HG03520 (cell line): ENCODE measurements at regions not wholly inside any gene's neighbourhood (a gene's known extent, or its start where the extent isn't known, plus 50 kb on each side); places are given as distances from the start of the nearest gene placed in this dataset.

Experiments
- ATAC-seq: cut with Tn5 transposase; IDR thresholded peaks from one replicate; pipeline ENCODE4 v1.9.1; 2021; ENCODE audit warnings: mild to moderate bottlenecking, moderate library complexity; ENCODE audit not compliant: unreplicated experiment

- ATAC-seq = no peak
Observed at GRCh38 chr6:168885751-168886742, 367.6 kb downstream of the THBS2 start.

GRCh38 chr6:168885196-168885595, 368.4 kb downstream of the THBS2 start:
- ATAC-seq = no peak

- no peak for ATAC-seq
Observed at GRCh38 chr6:168884646-168885086, 369.0 kb downstream of the THBS2 start.

- no peak for ATAC-seq
Observed at GRCh38 chr6:168884050-168884645, 369.5 kb downstream of the THBS2 start.

GRCh38 chr6:168883410-168884049, 370.1 kb downstream of the THBS2 start:
- ATAC-seq = no peak

- ATAC-seq = no peak
Observed at GRCh38 chr6:168880271-168880670, 373.4 kb downstream of the THBS2 start.

GRCh38 chr6:168877821-168878282, 375.8 kb downstream of the THBS2 start:
- no peak for ATAC-seq

- ATAC-seq = no peak
Observed at GRCh38 chr6:168876956-168877355, 376.7 kb downstream of the THBS2 start.

GRCh38 chr6:168875811-168876576, 377.7 kb downstream of the THBS2 start:
- ATAC-seq = no peak

- no peak for ATAC-seq
Observed at GRCh38 chr6:168874637-168875036, 379.0 kb downstream of the THBS2 start.

- no peak for ATAC-seq
Observed at GRCh38 chr6:168873278-168874190, 380.1 kb downstream of the THBS2 start.

GRCh38 chr6:168871642-168872315, 381.9 kb downstream of the THBS2 start:
- no peak for ATAC-seq

GRCh38 chr6:168870982-168871381, 382.7 kb downstream of the THBS2 start:
- ATAC-seq = no peak

- no peak for ATAC-seq
Observed at GRCh38 chr6:168867247-168868102, 386.2 kb downstream of the THBS2 start.

GRCh38 chr6:168866534-168866933, 387.1 kb downstream of the THBS2 start:
- ATAC-seq = no peak

- ATAC-seq = no peak
Observed at GRCh38 chr6:168865522-168865921, 388.1 kb downstream of the THBS2 start.

GRCh38 chr6:168864541-168865460, 388.8 kb downstream of the THBS2 start:
- no peak for ATAC-seq
